ENCODE measurements at regions not wholly inside any gene's neighbourhood (a gene's known extent, or its start where the extent isn't known, plus 50 kb on each side); places are given as distances from the start of the nearest gene placed in this dataset.
"Not testable (repeated sequence)": the region's sequence is repeated elsewhere in the genome, so short reads cannot be mapped to it uniquely, and the experiment has no call there.

- not testable (repeated sequence) for H3K4me3 Mint-ChIP-seq; DNase-seq; H3K4me1 Mint-ChIP-seq (ENCODE audit: low read depth); H3K36me3 Mint-ChIP-seq (ENCODE audit: insufficient read depth); H3K9me3 Mint-ChIP-seq; ATAC-seq
- H3K27me3 Mint-ChIP-seq (ENCODE audit: low read depth): peaks cover 18% of the 10 kb centered on the region
These were observed 153.5 kb upstream of the ZNF337 start for GRCh38 chr20:25850133-25850532.

DNA sequence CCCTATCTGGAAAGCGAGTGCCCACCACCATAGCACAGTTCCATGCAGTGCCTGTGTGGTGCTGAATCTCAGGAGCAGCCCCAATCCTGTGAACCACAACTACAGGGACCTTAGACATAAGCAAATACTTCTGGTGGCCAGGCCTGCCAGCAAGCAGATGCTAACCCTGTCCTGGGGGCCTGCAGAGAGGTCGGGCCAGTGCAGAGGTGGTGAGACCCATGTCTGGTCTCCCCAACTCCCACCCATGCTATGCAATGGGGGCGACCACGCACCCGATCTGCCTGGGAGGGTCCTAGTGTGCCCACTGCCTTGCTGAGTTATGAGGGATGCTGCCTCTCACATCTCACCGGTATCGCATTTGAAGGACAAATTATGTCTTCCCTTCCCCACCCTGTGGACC is 151.6 kb upstream of the ZNF337 start:
- DNase-seq (no peak), ATAC-seq (no peak)
- Mint-ChIP-seq H3K4me3 (no peak overlapping the region), H3K36me3 (ENCODE audit: insufficient read depth) (no peaks in the 10 kb centered on the region), H3K9me3 (no peaks in the 10 kb centered on the region), H3K27me3 (ENCODE audit: low read depth) (peaks cover 6% of the 10 kb centered on the region), H3K4me1 (ENCODE audit: low read depth) (peaks cover 5% of the 10 kb centered on the region)

DNA sequence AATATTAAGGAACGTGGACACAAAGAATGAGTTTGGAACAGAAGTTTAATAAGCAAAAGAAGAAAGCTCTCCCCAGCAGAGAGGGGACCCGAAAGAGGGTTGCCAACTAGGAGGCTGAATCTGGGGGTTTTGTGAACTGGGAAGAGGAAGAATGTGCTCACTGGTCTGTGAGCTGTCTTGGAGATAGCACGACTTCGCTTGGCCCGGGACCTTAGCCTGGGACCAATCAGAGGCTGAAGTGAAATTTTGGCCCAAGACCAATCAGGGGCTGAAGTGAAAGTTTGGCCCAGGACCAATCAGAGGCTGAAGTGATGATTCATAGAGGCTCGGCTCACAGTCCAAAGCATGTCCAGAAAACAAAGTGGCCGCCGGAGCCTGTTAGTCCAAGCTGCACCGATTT is 148.0 kb upstream of the ZNF337 start:
- not testable (repeated sequence) for DNase-seq; H3K4me3 Mint-ChIP-seq; H3K9me3 Mint-ChIP-seq; ATAC-seq; H3K4me1 Mint-ChIP-seq (ENCODE audit: low read depth); H3K27me3 Mint-ChIP-seq (ENCODE audit: low read depth); H3K36me3 Mint-ChIP-seq (ENCODE audit: insufficient read depth)

DNA sequence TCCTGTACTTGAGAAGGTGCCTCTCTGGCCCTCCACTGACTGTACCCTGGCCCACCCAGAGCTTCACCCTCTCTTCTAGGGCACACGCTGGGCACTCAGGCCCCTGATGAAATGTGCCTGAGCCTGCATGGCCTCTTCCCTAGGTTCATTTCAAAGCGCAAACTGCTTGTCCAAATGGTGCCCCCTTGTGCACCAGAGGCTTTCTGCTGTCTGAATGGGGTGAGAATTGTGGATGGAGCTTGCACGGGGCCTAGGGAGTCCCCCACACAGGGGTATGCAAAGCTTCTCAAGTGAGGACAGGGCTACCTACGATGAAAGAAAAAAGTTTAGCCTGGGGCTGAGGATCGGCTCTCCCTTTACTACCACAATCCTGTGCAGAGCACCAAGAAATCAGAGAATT is 116.9 kb upstream of the ZNF337 start:
- H3K27me3 Mint-ChIP-seq (ENCODE audit: low read depth); DNase-seq; H3K36me3 Mint-ChIP-seq (ENCODE audit: insufficient read depth); ATAC-seq; H3K4me3 Mint-ChIP-seq; H3K4me1 Mint-ChIP-seq (ENCODE audit: low read depth); H3K9me3 Mint-ChIP-seq: not testable (repeated sequence)

DNA sequence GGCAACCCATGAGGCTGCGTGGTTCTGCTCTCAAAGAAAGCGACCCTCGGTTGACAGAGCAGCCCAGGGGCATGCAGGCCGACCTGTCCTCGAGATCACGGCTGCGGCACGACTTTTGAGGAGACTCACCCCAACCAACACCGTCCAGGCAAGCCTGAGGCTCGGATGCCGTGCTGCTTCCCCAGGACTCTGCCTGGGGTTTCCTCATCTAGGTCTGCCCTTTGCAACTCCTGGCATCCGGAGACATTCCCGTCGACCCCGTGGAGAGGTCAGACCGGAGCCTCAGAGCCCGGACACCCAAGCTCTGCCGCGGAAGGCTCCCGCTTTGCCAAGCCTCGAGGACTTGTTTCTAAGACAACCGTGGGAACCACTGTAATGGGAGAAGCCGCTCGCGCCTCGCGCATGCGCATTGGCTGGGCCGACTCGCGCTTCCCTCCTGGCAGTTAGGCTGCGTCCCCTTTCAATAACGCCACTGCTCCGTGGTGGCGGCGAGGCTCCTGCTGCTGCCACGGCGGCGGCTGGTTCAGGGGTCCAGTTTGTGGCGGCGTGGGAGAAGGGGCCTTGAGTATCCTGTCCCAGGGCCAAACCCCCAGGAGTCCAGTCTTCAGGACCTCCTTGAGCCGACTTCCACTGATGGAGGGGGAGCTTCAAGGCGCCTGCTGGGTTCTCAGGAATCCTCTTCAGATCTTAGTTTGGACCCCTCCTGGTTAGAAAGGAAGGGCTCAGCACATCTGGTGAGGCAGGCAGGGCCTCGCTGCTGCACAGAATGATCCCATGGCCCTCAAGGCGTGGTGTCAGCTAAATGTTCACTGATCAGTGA is 101.7 kb upstream of the ZNF337 start:
- not testable (repeated sequence) for H3K36me3 Mint-ChIP-seq (ENCODE audit: insufficient read depth); H3K9me3 Mint-ChIP-seq; H3K27me3 Mint-ChIP-seq (ENCODE audit: low read depth); H3K4me3 Mint-ChIP-seq; H3K4me1 Mint-ChIP-seq (ENCODE audit: low read depth); DNase-seq
- ATAC-seq: peak in 1 of 2 donors; percentile 66

GRCh38 chr20:25797062-25797461 is 100.4 kb upstream of the ZNF337 start:
- not testable (repeated sequence) for ATAC-seq; H3K36me3 Mint-ChIP-seq (ENCODE audit: insufficient read depth); H3K9me3 Mint-ChIP-seq; H3K4me1 Mint-ChIP-seq (ENCODE audit: low read depth); DNase-seq; H3K4me3 Mint-ChIP-seq; H3K27me3 Mint-ChIP-seq (ENCODE audit: low read depth)

GRCh38 chr20:25777241-25777640 is 80.6 kb upstream of the ZNF337 start:
- H3K9me3 Mint-ChIP-seq; H3K27me3 Mint-ChIP-seq (ENCODE audit: low read depth); H3K4me1 Mint-ChIP-seq (ENCODE audit: low read depth); H3K4me3 Mint-ChIP-seq; DNase-seq; ATAC-seq; H3K36me3 Mint-ChIP-seq (ENCODE audit: insufficient read depth): not testable (repeated sequence)

GRCh38 chr20:25774711-25775110 is 78.1 kb upstream of the ZNF337 start:
- not testable (repeated sequence) for H3K36me3 Mint-ChIP-seq (ENCODE audit: insufficient read depth); ATAC-seq; H3K27me3 Mint-ChIP-seq (ENCODE audit: low read depth); H3K4me3 Mint-ChIP-seq; DNase-seq; H3K4me1 Mint-ChIP-seq (ENCODE audit: low read depth); H3K9me3 Mint-ChIP-seq

DNA sequence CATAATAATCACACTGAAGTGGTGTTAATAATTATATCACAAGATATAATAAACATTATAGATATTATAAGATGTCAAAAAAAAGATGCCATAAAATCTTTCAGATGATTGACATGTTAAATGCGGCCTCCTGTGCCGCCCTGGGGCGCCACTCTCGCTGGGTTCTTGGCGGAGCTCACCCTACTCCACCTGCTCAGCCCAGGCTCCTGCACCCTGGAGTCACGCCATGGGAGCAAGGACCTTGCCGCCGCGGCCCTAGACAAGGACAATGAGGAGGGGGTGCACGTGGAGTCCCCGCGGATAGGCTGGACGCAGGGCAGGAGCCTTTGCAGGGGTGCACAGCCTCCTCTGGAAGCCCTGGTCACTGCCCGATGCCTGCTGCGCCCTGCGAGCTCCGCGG is 77.5 kb upstream of the ZNF337 start:
- DNase-seq; H3K9me3 Mint-ChIP-seq; H3K4me3 Mint-ChIP-seq; H3K27me3 Mint-ChIP-seq (ENCODE audit: low read depth); H3K36me3 Mint-ChIP-seq (ENCODE audit: insufficient read depth); H3K4me1 Mint-ChIP-seq (ENCODE audit: low read depth); ATAC-seq: not testable (repeated sequence)

- not testable (repeated sequence) for H3K36me3 Mint-ChIP-seq (ENCODE audit: insufficient read depth); H3K4me1 Mint-ChIP-seq (ENCODE audit: low read depth); H3K4me3 Mint-ChIP-seq; H3K27me3 Mint-ChIP-seq (ENCODE audit: low read depth); DNase-seq; ATAC-seq; H3K9me3 Mint-ChIP-seq
These were observed 75.8 kb upstream of the ZNF337 start for GRCh38 chr20:25772437-25772836.

- not testable (repeated sequence) for H3K4me3 Mint-ChIP-seq; ATAC-seq; H3K4me1 Mint-ChIP-seq (ENCODE audit: low read depth); H3K36me3 Mint-ChIP-seq (ENCODE audit: insufficient read depth); DNase-seq; H3K27me3 Mint-ChIP-seq (ENCODE audit: low read depth); H3K9me3 Mint-ChIP-seq
These were observed 75.2 kb upstream of the ZNF337 start for GRCh38 chr20:25771818-25772217.

- ATAC-seq: no peak
- DNase-seq: no peak
- no peak overlapping the region for H3K4me3 Mint-ChIP-seq
- H3K27me3 Mint-ChIP-seq (ENCODE audit: low read depth): no peaks in the 10 kb centered on the region
- H3K9me3 Mint-ChIP-seq: no peaks in the 10 kb centered on the region
- H3K4me1 Mint-ChIP-seq (ENCODE audit: low read depth): no peaks in the 10 kb centered on the region
- no peaks in the 10 kb centered on the region for H3K36me3 Mint-ChIP-seq (ENCODE audit: insufficient read depth)
These were observed 64.9 kb upstream of the ZNF337 start for GRCh38 chr20:25761596-25761995.

DNA sequence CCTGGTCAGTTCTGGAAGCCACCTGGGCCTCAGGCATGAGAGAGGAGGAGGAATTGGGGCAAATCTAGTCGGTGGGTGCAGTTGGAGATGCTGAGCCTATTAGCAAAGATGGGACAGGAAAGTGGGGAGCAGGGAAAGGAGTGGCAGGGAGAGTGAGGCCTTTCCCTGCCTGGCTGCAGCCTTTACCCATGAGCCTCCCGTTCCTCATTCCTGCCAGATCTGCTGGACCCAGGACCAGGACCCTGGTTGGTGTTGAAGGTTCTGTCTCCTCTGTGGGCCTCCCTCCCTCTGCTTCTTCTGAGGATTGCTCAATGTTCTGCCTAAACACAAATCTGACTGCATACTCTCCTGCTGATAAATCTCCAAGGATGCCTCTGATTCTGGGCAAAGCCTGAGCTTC is 64.4 kb upstream of the ZNF337 start:
- ATAC-seq, DNase-seq, H3K4me3 Mint-ChIP-seq: not testable (repeated sequence)

GRCh38 chr20:25750765-25751696 is 54.4 kb upstream of the ZNF337 start:
- H3K36me3 Mint-ChIP-seq (ENCODE audit: insufficient read depth): peaks cover 1% of the 10 kb centered on the region
- DNase-seq: peak; percentile 43
- H3K27me3 Mint-ChIP-seq (ENCODE audit: low read depth): no peaks in the 10 kb centered on the region
- ATAC-seq: peak; percentile 86 to 89
- peaks cover 14% of the 10 kb centered on the region for H3K4me1 Mint-ChIP-seq (ENCODE audit: low read depth)
- no peaks in the 10 kb centered on the region for H3K9me3 Mint-ChIP-seq
- H3K4me3 Mint-ChIP-seq: peak overlapping the region; percentile 86

More for the DNA sequence above, 64.4 kb upstream of the ZNF337 start:
- not testable (repeated sequence) for H3K4me1 Mint-ChIP-seq (ENCODE audit: low read depth); H3K9me3 Mint-ChIP-seq; H3K36me3 Mint-ChIP-seq (ENCODE audit: insufficient read depth); H3K27me3 Mint-ChIP-seq (ENCODE audit: low read depth)
